Left lung (tissue), 4 donors: ENCODE measurements at regions not wholly inside any gene's neighbourhood (a gene's known extent, or its start where the extent isn't known, plus 50 kb on each side); places are given as distances from the start of the nearest gene placed in this dataset.

Experiments
- ATAC-seq: fragments of 200-7000 bp; cut with Tn5 transposase; one replicate; pipeline ENCODE4 v1.9.1; 2020; ENCODE audit warnings: moderate library complexity
- DNase-seq, 4 donors: peaks; one replicate each; pipeline ENCODE4 v3.0.0-alpha.2; 2013 to 2020
- H3K27ac ChIP-seq, 2 donors: fragments of 200-600 bp; sonication (generic) in 1 of 2; one replicate each; pipeline versions ENCODE4 v1.5.0 to v1.8.0; 2020 to 2021
- H3K27me3 ChIP-seq, 2 donors: fragments of 200-600 bp; sonication (generic) in 1 of 2; one replicate each; pipeline versions ENCODE4 v1.5.0 to v1.8.0; 2020 to 2021
- H3K36me3 ChIP-seq, 2 donors: fragments of 200-600 bp; sonication (generic) in 1 of 2; one replicate each; pipeline versions ENCODE4 v1.5.0 to v1.8.0; 2020 to 2021
- H3K4me1 ChIP-seq, 2 donors: fragments of 200-600 bp; one replicate each; pipeline ENCODE4 v1.8.0; 2021
- H3K4me3 ChIP-seq, 2 donors: fragments of 200-600 bp; sonication (generic) in 1 of 2; one replicate each; pipeline versions ENCODE4 v1.5.0 to v1.8.0; 2020 to 2021; ENCODE audit warnings: mild to moderate bottlenecking in 1 of 2
- H3K9me3 ChIP-seq, 2 donors: fragments of 200-600 bp; sonication (generic) in 1 of 2; one replicate each; pipeline versions ENCODE4 v1.5.0 to v1.8.0; 2020 to 2021
- intact Hi-C, 2 donors: fragments of 100-400 bp; cut with DNase I; formaldehyde crosslinking; loops; one replicate each; pipeline versions ENCODE4 v1.11.2 to v1.14.2; 2022
- TF ChIP-seq, protein P1 (sequence below), 2 donors: fragments of 200-600 bp; sonication (generic) in 1 of 2; IDR thresholded peaks; one replicate each; pipeline versions ENCODE4 v1.5.0 to v1.8.0; 2021; ENCODE audit warnings: antibody characterized with exemption in 2 of 2
- donor health status: DM: no; HTN: yes; CAD: no.
- donor health status: DM: no; HTN: no; CAD: no.

DNA sequence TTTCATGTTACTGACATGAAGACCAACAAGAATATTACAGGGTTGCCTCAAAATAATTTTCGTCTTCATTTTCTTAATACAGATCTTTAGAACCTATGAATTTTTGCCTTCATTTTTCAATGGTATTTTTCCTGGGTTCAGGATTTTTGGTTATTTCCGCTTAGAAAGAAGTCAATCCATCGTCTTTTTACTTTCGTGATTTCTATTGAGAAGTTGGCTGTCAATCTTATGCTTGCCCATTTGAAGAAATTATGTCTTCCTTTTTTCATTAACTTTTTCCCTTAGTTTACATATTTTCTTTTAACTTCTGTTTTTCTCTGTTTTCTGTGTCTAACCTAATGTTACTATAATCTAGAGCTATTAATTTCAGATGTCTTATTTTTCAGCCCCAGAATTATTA lies 868.9 kb upstream of the SLC10A2 start:
- ATAC-seq (no peak), DNase-seq (no peak)
- intact Hi-C loops = no loop called here
- Histone ChIP-seq H3K27ac (no peak overlapping the region), H3K27me3 (no peaks in the 10 kb centered on the region), H3K4me3 (no peak overlapping the region), H3K9me3 (peaks cover 0 to 24% of the 10 kb centered on the region in 2 donors), H3K4me1 (no peaks in the 10 kb centered on the region), H3K36me3 (no peaks in the 10 kb centered on the region)
- TF ChIP-seq, protein P1, sequence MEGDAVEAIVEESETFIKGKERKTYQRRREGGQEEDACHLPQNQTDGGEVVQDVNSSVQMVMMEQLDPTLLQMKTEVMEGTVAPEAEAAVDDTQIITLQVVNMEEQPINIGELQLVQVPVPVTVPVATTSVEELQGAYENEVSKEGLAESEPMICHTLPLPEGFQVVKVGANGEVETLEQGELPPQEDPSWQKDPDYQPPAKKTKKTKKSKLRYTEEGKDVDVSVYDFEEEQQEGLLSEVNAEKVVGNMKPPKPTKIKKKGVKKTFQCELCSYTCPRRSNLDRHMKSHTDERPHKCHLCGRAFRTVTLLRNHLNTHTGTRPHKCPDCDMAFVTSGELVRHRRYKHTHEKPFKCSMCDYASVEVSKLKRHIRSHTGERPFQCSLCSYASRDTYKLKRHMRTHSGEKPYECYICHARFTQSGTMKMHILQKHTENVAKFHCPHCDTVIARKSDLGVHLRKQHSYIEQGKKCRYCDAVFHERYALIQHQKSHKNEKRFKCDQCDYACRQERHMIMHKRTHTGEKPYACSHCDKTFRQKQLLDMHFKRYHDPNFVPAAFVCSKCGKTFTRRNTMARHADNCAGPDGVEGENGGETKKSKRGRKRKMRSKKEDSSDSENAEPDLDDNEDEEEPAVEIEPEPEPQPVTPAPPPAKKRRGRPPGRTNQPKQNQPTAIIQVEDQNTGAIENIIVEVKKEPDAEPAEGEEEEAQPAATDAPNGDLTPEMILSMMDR (IDR thresholded peaks at IDR 0.05) = no peak

DNA sequence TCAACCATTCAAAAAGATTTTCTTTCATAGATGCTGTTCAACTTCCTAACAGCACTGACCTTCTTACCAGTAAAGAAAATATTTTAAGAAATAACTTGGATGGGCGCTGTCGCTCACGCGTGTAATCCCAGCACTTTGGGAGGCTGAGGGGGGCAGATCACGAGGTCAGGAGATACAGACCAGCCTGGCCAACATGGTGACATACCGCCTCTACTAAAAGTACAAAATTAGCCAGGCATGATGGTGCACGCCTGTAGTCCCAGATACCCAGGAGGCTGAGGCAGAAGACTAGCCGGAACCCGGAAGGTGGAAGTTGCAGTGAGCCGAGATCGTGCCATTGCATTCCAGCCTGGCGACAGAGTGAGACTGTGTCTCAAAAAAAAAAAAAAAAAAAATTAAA lies 865.7 kb upstream of the SLC10A2 start:
- TF ChIP-seq, protein P1 (IDR thresholded peaks at IDR 0.05) = no peak
- H3K4me1 ChIP-seq = no peaks in the 10 kb centered on the region
- peaks cover 0 to 17% of the 10 kb centered on the region in 2 donors for H3K9me3 ChIP-seq
- DNase-seq (no peak), ATAC-seq (no peak)
- H3K27ac ChIP-seq = no peak overlapping the region
- no peaks in the 10 kb centered on the region for H3K36me3 ChIP-seq
- intact Hi-C loops = no loop called here
- H3K27me3 ChIP-seq = no peaks in the 10 kb centered on the region
- H3K4me3 ChIP-seq = no peak overlapping the region

DNA sequence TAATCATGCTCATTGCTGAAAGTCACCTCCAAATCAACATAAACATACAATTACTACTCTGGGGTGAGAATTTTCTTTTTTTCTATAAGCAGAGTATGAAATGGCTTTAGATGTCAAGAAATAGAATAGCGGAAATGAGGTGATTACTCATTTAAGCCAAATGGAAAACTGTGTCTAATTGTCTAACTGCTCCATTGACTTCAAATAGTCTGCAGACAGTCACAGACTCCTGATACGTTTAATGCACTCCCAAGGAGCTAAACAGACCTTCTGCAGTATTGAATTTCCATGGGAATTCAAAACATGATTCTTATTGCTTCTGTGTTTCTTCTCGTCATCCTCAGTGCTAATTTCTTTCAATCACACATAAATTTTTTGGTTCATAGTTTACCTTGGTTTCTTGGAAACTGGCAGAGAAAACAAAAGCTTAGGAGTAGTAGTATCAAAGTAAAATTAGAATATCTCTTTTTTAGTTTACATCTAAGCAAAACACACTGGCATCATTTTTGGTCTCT lies 865.2 kb upstream of the SLC10A2 start:
- peaks cover 0 to 17% of the 10 kb centered on the region in 2 donors for H3K9me3 ChIP-seq
- no peak overlapping the region for H3K4me3 ChIP-seq
- no peak for ATAC-seq
- DNase-seq = no peak
- intact Hi-C loops = no loop called here
- H3K27ac ChIP-seq = no peak overlapping the region
- no peaks in the 10 kb centered on the region for H3K4me1 ChIP-seq
- H3K27me3 ChIP-seq = no peaks in the 10 kb centered on the region
- H3K36me3 ChIP-seq = no peaks in the 10 kb centered on the region
- TF ChIP-seq, protein P1 (IDR thresholded peaks at IDR 0.05) = no peak

DNA sequence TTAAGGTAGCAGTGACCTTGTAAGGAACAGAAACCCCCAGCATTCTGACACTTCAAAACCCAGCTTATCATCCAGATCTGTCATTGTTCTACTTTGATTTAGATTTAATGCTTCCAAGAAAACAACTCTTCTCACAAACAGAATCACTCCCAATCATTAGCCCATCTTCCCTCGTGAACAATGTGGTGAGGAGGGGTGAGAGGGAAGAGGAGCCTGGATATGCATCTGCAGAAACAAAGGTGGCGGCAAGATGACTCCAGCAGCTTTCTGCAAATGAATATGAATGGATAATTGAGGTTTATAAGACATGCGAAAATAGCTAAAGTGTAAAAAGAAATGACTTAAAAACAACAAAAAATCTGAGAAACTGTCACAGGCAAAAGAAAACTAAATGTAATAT lies 859.9 kb upstream of the SLC10A2 start:
- H3K27me3 ChIP-seq = no peaks in the 10 kb centered on the region
- H3K36me3 ChIP-seq = no peaks in the 10 kb centered on the region
- H3K4me1 ChIP-seq = no peaks in the 10 kb centered on the region
- DNase-seq (no peak), ATAC-seq (no peak)
- H3K9me3 ChIP-seq = peaks cover 0 to 3% of the 10 kb centered on the region in 2 donors
- TF ChIP-seq, protein P1 (IDR thresholded peaks at IDR 0.05) = no peak
- no peak overlapping the region for H3K27ac ChIP-seq
- no peak overlapping the region for H3K4me3 ChIP-seq
- intact Hi-C loops = no loop called here

DNA sequence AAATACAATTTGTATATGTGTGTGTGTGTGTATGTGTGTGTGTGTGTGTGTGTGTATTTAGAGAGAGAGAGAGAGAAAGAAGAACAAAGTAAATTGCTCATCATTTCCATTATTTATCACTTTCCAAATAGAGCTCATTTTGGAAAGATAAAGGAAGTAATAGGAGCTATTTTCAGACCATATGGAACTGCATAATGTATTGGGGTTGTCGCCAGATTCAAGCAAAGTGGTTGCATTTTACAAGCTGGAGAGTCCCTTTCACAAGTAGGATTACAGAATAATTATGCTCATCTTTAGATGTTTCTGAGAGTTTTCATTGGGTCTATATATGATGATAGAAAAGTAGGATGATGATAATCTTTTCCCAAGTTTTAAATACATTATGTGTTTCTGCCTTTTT lies 842.7 kb upstream of the SLC10A2 start:
- Histone ChIP-seq H3K36me3 (no peaks in the 10 kb centered on the region), H3K27ac (no peak overlapping the region), H3K27me3 (no peaks in the 10 kb centered on the region), H3K4me1 (no peaks in the 10 kb centered on the region), H3K9me3 (peaks cover 0 to 3% of the 10 kb centered on the region in 2 donors), H3K4me3 (no peak overlapping the region)
- intact Hi-C loops = no loop called here
- no peak for ATAC-seq
- DNase-seq = no peak
- TF ChIP-seq, protein P1 (IDR thresholded peaks at IDR 0.05) = no peak
